HG02623 (cell line): ENCODE measurements at regions not wholly inside any gene's neighbourhood (a gene's known extent, or its start where the extent isn't known, plus 50 kb on each side); places are given as distances from the start of the nearest gene placed in this dataset.

Experiments used
- ATAC-seq: cut with Tn5 transposase; IDR thresholded peaks from one replicate; pipeline ENCODE4 v1.9.1; 2021; ENCODE audit warnings: moderate library complexity; ENCODE audit not compliant: unreplicated experiment

- no peak for ATAC-seq
These were observed 216.8 kb upstream of the SGK1 start for GRCh38 chr6:134534708-134535149.

DNA sequence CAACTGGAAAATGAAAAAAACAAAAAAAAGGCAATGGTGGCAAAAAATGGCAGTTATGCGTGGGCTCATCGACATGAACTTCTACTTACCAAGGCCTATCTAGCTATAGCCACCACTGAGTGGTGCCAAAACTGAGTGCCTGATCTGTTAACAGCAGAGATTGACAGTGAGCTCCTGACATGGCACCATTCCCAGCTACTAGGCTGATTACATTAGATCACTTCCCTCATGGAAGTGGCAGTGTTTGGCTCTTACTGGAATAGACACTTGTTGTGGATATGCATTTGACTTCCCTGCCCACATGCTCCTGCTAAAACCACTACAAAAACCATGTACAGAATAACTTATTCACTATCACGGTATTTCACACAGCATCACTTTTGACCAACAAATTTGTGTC, 216.1 kb upstream of the SGK1 start:
- no peak for ATAC-seq

GRCh38 chr6:134532694-134533624, 215.0 kb upstream of the SGK1 start:
- no peak for ATAC-seq

DNA sequence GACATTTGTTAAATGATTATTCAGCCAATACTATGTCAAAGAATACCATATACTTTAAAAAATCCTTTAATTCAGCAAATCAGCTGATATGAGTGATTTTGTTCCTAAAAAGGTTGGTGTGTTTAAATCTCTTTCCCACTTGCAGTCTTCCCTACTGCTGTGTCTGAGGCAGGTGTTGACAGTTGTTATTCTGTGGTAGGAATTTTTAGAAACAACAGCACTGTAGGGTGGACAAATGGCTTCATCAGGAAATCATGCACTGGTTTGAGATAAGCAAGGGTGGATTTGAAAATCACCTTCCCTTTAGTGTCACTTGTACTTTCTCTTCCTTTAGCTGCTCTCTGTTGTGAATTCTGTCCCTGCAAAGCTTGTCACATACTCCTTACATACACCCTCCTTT, 213.7 kb upstream of the SGK1 start:
- no peak for ATAC-seq

DNA sequence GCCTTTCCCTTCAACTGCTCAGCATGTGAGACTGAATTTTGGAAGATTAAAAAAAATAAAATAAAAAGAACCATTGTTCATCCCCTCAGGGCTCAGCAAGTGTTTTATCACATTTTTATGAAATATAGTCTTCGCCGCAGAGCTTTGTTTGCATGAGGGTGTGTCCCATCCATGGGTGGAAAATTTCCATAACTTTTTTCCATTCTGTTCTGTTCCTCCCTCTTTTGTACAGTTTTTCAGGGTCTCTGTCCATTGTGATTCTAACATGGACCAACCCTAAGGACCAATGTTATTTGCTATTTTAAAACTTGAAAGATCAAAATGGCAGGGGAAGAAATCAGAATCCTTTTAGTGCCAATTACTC, 213.3 kb upstream of the SGK1 start:
- ATAC-seq, result no peak

GRCh38 chr6:134529921-134530320, 212.0 kb upstream of the SGK1 start:
- no peak for ATAC-seq

- no peak for ATAC-seq
These were observed 211.4 kb upstream of the SGK1 start for GRCh38 chr6:134529305-134529704.

DNA sequence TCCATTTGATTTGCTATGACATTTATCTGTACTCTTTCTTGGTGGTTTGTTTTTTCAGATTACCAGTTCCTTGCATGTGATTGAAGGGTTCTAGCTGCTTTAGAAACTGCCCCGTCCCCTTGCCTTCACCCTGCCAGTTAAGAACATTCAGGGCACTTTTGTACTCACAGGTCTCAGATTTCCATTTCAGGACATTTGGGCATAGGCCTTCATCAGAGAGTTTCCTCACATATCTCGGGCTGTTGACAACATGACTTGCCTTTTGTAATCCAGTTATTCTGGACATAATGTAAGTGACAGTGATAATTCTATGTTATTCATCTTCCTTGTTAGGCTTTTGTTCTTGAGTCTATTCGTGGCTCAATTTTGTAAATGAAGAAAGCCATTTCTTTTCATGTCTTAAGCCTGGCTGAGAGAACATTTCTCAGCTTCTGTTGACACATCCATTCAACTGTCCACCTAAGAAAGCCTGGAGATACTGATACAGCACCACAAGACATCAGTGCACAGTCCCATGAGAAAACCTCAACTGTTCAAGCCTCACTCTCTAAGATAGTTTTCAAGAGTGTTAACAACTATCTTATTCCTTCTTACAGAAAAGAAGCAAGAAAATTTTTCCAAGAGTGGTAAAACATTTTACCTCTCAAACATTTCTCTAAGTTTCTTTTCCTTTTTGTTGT, 209.3 kb upstream of the SGK1 start:
- no peak for ATAC-seq

GRCh38 chr6:134525190-134525868, 207.4 kb upstream of the SGK1 start:
- no peak for ATAC-seq

DNA sequence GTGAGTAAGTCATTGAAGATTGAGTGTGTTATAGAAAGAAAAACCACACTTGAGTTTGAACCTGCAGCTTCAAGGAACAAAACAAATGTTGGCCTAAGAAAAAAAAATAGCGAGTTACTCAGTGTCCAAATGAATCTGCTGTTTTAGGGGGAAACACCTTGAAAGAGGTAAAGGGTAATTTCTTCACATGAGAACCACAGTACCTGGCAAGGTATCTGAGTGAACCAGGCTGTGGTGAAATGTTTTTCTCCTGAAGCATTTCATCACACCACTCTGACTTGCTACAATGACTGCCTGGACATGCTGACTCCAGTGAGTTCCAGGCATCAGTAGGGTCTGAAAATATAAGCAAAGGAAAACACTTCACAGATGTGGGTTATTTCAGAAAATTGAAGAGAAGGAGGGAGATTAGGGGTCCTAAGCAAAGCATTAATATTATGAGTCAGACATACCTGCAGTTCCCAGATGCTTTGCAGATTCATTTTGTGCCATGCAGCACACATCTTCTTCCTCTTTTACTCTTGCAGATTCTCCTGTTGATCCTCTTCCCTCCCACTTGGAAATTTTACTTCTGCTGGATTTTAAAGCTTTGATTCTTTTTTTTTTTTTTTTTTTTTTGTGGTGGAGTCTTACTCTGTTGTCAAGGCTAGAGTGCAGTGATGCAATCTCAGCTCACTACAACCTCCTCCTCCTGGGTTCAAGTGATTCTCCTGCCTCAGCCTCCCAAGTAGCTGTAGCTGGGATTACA, 206.2 kb upstream of the SGK1 start:
- ATAC-seq, result no peak

DNA sequence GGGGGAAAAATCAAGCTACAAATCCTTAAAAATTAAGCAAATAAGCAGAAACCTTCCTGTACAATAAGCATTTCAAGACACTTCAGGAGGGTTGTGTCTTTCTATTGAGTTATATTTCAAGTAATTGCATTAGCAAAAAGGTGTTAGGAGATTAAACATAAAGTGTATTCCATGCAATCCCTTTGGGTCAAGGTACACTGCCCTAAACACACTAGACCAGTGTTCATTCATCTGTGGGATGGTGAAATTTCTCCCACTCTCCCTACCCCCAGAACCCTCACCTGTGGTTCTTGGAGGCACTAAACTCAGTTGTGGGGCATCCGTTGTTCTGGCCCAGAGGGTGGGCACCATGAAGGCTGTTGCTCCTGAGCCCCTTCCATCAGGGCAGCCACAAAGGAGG, 205.1 kb upstream of the SGK1 start:
- ATAC-seq, result no peak

- ATAC-seq, result no peak
These were observed 203.2 kb upstream of the SGK1 start for GRCh38 chr6:134521116-134521501.

DNA sequence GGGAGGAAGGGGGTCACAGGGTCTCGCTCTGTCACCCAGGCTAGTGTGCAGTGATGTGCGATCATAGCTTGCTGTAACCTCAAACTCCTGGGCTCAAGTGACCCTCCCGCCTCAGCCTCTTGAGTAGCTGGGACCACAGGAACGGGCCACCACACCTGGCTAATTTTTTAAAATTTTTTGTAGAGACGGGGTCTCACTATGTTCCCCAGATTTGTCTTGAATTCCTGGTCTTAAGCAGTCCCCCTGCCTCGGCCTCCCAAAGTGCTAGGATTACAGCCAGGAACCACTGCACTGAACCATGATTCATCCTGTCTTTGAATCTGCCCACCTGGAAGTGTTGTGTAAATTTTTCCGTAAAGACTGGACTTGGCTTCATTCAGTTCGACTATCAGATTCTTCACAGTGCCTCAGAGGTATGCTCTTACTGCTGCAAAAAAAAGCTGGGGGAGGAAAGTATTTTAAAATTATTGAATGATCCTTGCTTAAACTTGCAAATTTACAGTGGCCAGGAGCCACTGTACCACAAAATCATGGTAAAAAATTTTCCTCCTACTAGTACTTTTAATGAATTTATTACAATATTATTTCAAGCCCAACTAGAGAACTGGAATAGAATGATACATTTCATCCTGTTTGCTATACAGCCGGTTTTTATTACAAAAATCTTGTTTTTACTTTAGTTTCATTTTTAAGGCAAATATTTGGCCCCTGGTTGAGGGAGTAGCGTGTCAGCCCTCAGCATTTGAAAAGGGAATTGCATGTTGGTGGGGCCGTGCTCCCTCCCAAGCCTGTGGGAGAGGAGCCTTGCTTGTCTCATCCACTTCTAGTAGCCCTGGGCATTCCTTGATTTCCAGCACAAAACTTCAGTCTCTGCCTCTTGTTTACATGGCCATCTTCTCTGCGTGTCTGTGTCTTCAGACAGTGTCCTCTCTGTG, 202.5 kb upstream of the SGK1 start:
- no peak for ATAC-seq

- ATAC-seq, result peak; percentile 50
These were observed 201.6 kb upstream of the SGK1 start for GRCh38 chr6:134519465-134519864.

DNA sequence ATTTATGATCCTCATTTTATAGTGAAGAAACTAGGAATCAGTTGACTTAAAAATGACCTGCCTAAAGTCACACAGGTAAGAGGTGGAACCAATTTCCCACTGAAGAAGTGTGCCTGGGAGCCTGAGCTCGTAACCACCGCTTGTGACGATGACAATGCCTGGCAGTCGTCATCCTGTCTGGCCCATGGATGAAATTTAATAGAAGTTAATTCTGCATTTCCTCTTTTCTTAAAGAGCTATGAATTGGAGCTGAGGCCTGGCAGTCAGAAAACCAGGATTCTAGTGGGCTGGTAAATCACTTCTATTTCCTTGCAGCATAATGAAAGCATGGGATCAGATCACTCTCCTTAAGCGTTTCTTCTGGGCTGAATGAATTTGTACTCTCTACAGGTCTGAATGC, 200.0 kb upstream of the SGK1 start:
- ATAC-seq, result no peak

DNA sequence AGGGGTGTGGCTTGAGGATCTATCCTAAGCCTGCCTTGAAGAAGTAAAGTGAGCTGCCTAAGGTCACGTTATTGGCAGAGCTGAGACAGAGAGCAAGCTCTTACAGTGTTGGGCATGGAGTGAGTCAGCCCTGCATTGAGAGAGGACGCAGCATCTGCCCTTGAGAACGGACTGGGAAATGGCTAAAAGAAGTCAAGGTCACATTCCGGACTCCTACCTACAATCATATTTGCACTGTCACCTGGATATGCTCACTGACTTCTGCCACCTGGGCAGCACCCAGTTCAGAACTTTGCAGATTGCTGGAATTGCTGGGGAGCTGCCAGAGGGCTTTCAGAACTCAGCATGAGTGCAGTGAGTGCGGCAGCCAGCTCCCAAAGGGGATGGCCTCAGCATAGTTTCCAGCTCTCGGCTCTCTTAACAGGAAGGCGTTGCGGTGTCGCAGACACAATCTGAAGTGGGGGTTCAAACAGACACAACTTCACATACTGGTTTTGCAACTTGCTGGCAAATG, 199.3 kb upstream of the SGK1 start:
- ATAC-seq, result no peak

DNA sequence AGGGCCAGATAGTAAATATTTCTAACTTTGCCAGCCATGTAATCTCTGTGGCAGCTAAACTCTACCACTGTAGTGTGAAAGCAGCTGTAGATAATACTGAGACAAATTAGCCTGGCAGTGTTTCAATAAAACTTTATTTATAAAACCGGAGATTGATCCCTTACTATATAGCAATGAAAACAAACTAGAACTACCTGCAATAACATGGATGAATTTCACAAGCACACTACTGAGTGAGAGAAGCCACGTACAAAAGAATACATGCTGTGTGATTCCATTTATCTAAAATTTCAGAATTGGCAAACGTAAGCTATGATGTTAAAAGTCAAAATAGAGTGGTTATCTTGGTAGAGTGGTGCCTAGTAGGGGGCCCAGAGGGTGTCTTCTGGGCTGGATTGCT, 198.7 kb upstream of the SGK1 start:
- no peak for ATAC-seq

- no peak for ATAC-seq
These were observed 198.1 kb upstream of the SGK1 start for GRCh38 chr6:134515986-134516385.

GRCh38 chr6:134512981-134513391, 195.1 kb upstream of the SGK1 start:
- ATAC-seq, result no peak
